ENCODE measurements at regions not wholly inside any gene's neighbourhood (a gene's known extent, or its start where the extent isn't known, plus 50 kb on each side); places are given as distances from the start of the nearest gene placed in this dataset.

- Histone ChIP-seq H3K27ac (ENCODE audit: insufficient read length, low read depth, low read length) (no peak overlapping the region), H4K20me1 (ENCODE audit: control insufficient read depth, insufficient read depth, insufficient read length) (no peaks in the 10 kb centered on the region), H2BK120ac (ENCODE audit: low read depth, low read length, poor library complexity, severe bottlenecking) (no peak overlapping the region), H3K79me2 (ENCODE audit: insufficient read depth, low read length) (no peaks in the 10 kb centered on the region), H3K79me1 (ENCODE audit: insufficient read depth, low read depth, low read length, poor library complexity, severe bottlenecking) (no peaks in the 10 kb centered on the region), H3K4me2 (ENCODE audit: insufficient read depth, insufficient read length, low read length) (no peak overlapping the region), H4K91ac (ENCODE audit: insufficient read length, low read depth, low read length) (no peak overlapping the region), H4K8ac (replicated peaks; ENCODE audit: insufficient read length, low read depth, low read length) (no peak overlapping the region), H3T11ph (ENCODE audit: low read length) (no peak overlapping the region), H3K18ac (ENCODE audit: insufficient read length, low read depth, low read length) (no peak overlapping the region), H3K4me1 (ENCODE audit: insufficient read depth, low read length) (peaks cover 5% of the 10 kb centered on the region; the same call in 1 of the 2 replicates), H3K9ac (ENCODE audit: extremely low read depth, insufficient read length, low read length) (no peak overlapping the region), H3K4ac (ENCODE audit: low read depth, low read length) (no peak overlapping the region), H3K27me3 (ENCODE audit: insufficient read depth, low read length) (no peaks in the 10 kb centered on the region; the same call in 1 of the 2 replicates), H3K56ac (ENCODE audit: insufficient read length, low read depth, low read length) (no peak overlapping the region), H2BK20ac (ENCODE audit: low read depth, low read length, poor library complexity, severe bottlenecking) (no peak overlapping the region), H2AK5ac (ENCODE audit: insufficient read length, low read length) (no peak overlapping the region), H2BK15ac (ENCODE audit: low read depth, low read length) (no peak overlapping the region), H2BK5ac (ENCODE audit: insufficient read length, low read length) (no peak overlapping the region), H3K9me3 (ENCODE audit: control insufficient read depth, low read depth, low read length) (no peaks in the 10 kb centered on the region), H3K23me2 (ENCODE audit: insufficient read length, low read depth, low read length, poor library complexity, severe bottlenecking) (peaks cover 4% of the 10 kb centered on the region), H2BK12ac (ENCODE audit: insufficient read length, low read depth, low read length) (no peak overlapping the region), H3K14ac (ENCODE audit: insufficient read depth, low read length) (no peak overlapping the region), H4K5ac (ENCODE audit: insufficient read length, low read depth, low read length) (no peak overlapping the region), H3K23ac (ENCODE audit: insufficient read length, low read depth, low read length) (no peak overlapping the region), H2AFZ (ENCODE audit: low read length) (no peak overlapping the region)
- Mint-ChIP-seq H3K36me3 (ENCODE audit: insufficient read depth in 1 of 3, low read depth in 3 of 3) (no peaks in the 10 kb centered on the region), H3K27me3 (ENCODE audit: low read depth) (peaks cover 19% of the 10 kb centered on the region), H3K27ac (no peak overlapping the region), H3K4me1 (peaks cover 17 to 23% of the 10 kb centered on the region in 2 experiments), H3K9me3 (no peaks in the 10 kb centered on the region; a peak in 1 of 5 replicates), H3K4me3 (no peak overlapping the region)
- no peak for TF ChIP-seq CTCF (conservative IDR thresholded peaks at IDR 0.05)
- DNase-seq = no peak
- WGBS (ENCODE audit: extremely low coverage, insufficient read length, low lambda C conversion rate) = no CpG with 5 or more reads among the region's 7 CpGs
Observed at GRCh38 chr16:85165781-85166180, 53.5 kb upstream of the CIBAR2 start.

All from H9 (cell line).